GM12875 (cell line): ENCODE measurements at regions not wholly inside any gene's neighbourhood (a gene's known extent, or its start where the extent isn't known, plus 50 kb on each side); places are given as distances from the start of the nearest gene placed in this dataset.

ENCODE experiments used
- H3K4me3 ChIP-seq: one replicate; pipeline ENCODE4 v1.5.1; 2011; ENCODE audit warnings: low read depth, low read length, control low read depth
- CTCF ChIP-seq: IDR thresholded peaks from 2 replicates; pipeline ENCODE4 v1.5.1; 2011; ENCODE audit warnings: low read depth, mild to moderate bottlenecking, control low read depth, inconsistent platforms, low read length, moderate library complexity, borderline replicate concordance; ENCODE audit not compliant: insufficient read depth

GRCh38 chr10:3366735-3367405 is 194.3 kb upstream of the PITRM1 start:
- no peak overlapping the region for H3K4me3 ChIP-seq
- no peak for TF ChIP-seq CTCF

- TF ChIP-seq CTCF: no peak
These were observed 193.5 kb upstream of the PITRM1 start for GRCh38 chr10:3366043-3366442.

GRCh38 chr10:3365630-3366029 is 193.0 kb upstream of the PITRM1 start:
- no peak for TF ChIP-seq CTCF
- no peak overlapping the region for H3K4me3 ChIP-seq

More at GRCh38 chr10:3366043-3366442, 193.5 kb upstream of the PITRM1 start:
- no peak overlapping the region for H3K4me3 ChIP-seq

- H3K4me3 ChIP-seq: no peak overlapping the region
- TF ChIP-seq CTCF: no peak
These were observed 192.3 kb upstream of the PITRM1 start for GRCh38 chr10:3364768-3365480.

GRCh38 chr10:3363311-3364045 is 190.9 kb upstream of the PITRM1 start:
- no peak overlapping the region for H3K4me3 ChIP-seq
- no peak for TF ChIP-seq CTCF

- no peak for TF ChIP-seq CTCF
- H3K4me3 ChIP-seq: no peak overlapping the region
These were observed 189.8 kb upstream of the PITRM1 start for GRCh38 chr10:3362394-3362793.
